ENCODE measurements at regions not wholly inside any gene's neighbourhood (a gene's known extent, or its start where the extent isn't known, plus 50 kb on each side); places are given as distances from the start of the nearest gene placed in this dataset.
"Not testable (repeated sequence)": the region's sequence is repeated elsewhere in the genome, so short reads cannot be mapped to it uniquely, and the experiment has no call there.

GRCh38 chr15:25095179-25095578, 140.4 kb downstream of the SNRPN start:
- Mint-ChIP-seq H3K36me3 (peaks cover 52% of the 10 kb centered on the region), H3K27me3 (ENCODE audit: low read depth) (no peaks in the 10 kb centered on the region), H3K27ac (no peak overlapping the region), H3K9me3 (peaks cover 29% of the 10 kb centered on the region), H3K4me3 (no peak overlapping the region), H3K4me1 (no peaks in the 10 kb centered on the region)
- no peak for TF ChIP-seq CTCF (IDR thresholded peaks at IDR 0.05; ENCODE audit: unreplicated experiment)
- no peak for DNase-seq (ENCODE audit: low spot score in 2 of 2, unreplicated experiment in 2 of 2)

- H3K9me3 Mint-ChIP-seq, result peaks cover 28% of the 10 kb centered on the region
- DNase-seq (ENCODE audit: low spot score in 2 of 2, unreplicated experiment in 2 of 2); H3K4me1 Mint-ChIP-seq; H3K4me3 Mint-ChIP-seq; H3K27me3 Mint-ChIP-seq (ENCODE audit: low read depth); H3K27ac Mint-ChIP-seq: not testable (repeated sequence)
- peaks cover 41% of the 10 kb centered on the region for H3K36me3 Mint-ChIP-seq
Observed at GRCh38 chr15:25099966-25100365, 145.2 kb downstream of the SNRPN start.

- H3K4me3 Mint-ChIP-seq, result no peak overlapping the region
- peaks cover 37% of the 10 kb centered on the region for H3K9me3 Mint-ChIP-seq
- H3K4me1 Mint-ChIP-seq, result no peaks in the 10 kb centered on the region
- H3K27me3 Mint-ChIP-seq (ENCODE audit: low read depth), result no peaks in the 10 kb centered on the region
- H3K36me3 Mint-ChIP-seq, result peaks cover 42% of the 10 kb centered on the region
- TF ChIP-seq CTCF (IDR thresholded peaks at IDR 0.05; ENCODE audit: unreplicated experiment), result no peak
- no peak for DNase-seq (ENCODE audit: low spot score in 2 of 2, unreplicated experiment in 2 of 2)
- no peak overlapping the region for H3K27ac Mint-ChIP-seq
Observed at GRCh38 chr15:25106209-25106608, 151.4 kb downstream of the SNRPN start.

DNA sequence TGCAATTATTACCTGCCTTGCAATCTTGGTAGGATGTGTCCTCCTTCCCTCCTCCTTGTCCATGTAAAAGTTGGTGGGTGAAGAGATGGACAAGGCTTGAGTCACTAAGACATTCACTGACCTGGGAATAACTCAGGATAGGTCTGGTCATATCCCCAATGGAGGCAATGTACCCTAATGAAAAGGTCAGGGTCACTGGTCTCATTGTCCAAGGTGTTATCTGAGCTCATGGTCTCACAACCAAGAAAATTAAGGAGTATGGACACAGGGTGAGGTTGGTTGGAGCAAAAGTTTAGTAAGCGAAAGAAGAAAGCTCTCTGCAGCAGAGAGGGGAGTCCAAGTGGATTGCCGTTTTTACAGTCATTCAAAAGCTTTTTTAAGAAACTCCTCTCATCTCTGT, 179.0 kb downstream of the SNRPN start:
- DNase-seq (ENCODE audit: low spot score in 2 of 2, unreplicated experiment in 2 of 2), result no peak
- no peak for TF ChIP-seq CTCF (IDR thresholded peaks at IDR 0.05; ENCODE audit: unreplicated experiment)
- Mint-ChIP-seq H3K27ac (peak overlapping the region; percentile 71), H3K9me3 (peaks cover 32% of the 10 kb centered on the region), H3K27me3 (ENCODE audit: low read depth) (no peaks in the 10 kb centered on the region), H3K4me3 (no peak overlapping the region), H3K4me1 (peaks cover 14% of the 10 kb centered on the region), H3K36me3 (peaks cover 9% of the 10 kb centered on the region)

GRCh38 chr15:25134546-25134945, 179.8 kb downstream of the SNRPN start:
- peaks cover 14% of the 10 kb centered on the region for H3K4me1 Mint-ChIP-seq
- DNase-seq (ENCODE audit: low spot score in 2 of 2, unreplicated experiment in 2 of 2), result no peak
- H3K27ac Mint-ChIP-seq, result peak overlapping the region; percentile 71
- peaks cover 3% of the 10 kb centered on the region for H3K36me3 Mint-ChIP-seq
- H3K9me3 Mint-ChIP-seq, result peaks cover 25% of the 10 kb centered on the region
- H3K4me3 Mint-ChIP-seq, result no peak overlapping the region
- TF ChIP-seq CTCF (IDR thresholded peaks at IDR 0.05; ENCODE audit: unreplicated experiment), result peak; percentile 29
- H3K27me3 Mint-ChIP-seq (ENCODE audit: low read depth), result no peaks in the 10 kb centered on the region

DNA sequence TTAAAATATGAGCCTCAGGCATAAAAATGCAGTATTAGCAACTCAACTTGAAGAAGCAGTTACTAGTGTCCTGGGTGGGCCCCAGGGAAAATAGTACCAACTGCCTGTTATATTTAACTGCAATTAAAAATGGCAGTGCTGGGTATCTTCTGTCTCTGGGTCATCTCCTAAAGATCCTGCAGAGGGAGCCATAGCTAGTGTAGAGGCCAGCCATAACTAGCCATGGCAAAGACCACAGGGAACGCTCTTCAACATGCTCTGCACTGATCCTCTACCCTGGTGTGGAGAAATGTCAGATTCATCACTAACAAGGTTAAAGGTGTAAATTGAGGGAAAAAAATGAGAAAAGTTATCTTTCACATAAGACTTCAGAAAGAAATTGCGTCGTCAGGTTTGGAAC, 181.3 kb downstream of the SNRPN start:
- no peak for DNase-seq (ENCODE audit: low spot score in 2 of 2, unreplicated experiment in 2 of 2)
- Mint-ChIP-seq H3K27me3 (ENCODE audit: low read depth) (no peaks in the 10 kb centered on the region), H3K9me3 (peaks cover 30% of the 10 kb centered on the region), H3K36me3 (peaks cover 2% of the 10 kb centered on the region), H3K4me1 (peaks cover 14% of the 10 kb centered on the region), H3K4me3 (no peak overlapping the region), H3K27ac (no peak overlapping the region)
- TF ChIP-seq CTCF (IDR thresholded peaks at IDR 0.05; ENCODE audit: unreplicated experiment), result no peak

All from mesothelial cell of epicardium (in vitro differentiated cells).